H1 (cell line): ENCODE measurements at regions not wholly inside any gene's neighbourhood (a gene's known extent, or its start where the extent isn't known, plus 50 kb on each side); places are given as distances from the start of the nearest gene placed in this dataset.

Source experiments
- POLR2AphosphoS5 ChIP-seq: IDR thresholded peaks from 2 replicates; pipeline ENCODE4 v1.6.1; 2011; ENCODE audit warnings: low read depth, low read length
- RNF2 ChIP-seq: fragments of 200-900, 300-1000 bp; sonication (generic); IDR thresholded peaks from 2 replicates; pipeline ENCODE4 v1.7.1; 2016; ENCODE audit warnings: borderline replicate concordance, low read depth, mild to moderate bottlenecking, antibody characterized with exemption, low read length; ENCODE audit not compliant: poor library complexity, severe bottlenecking; ENCODE audit errors: missing control alignments
- YY1 ChIP-seq: IDR thresholded peaks from 2 replicates; pipeline ENCODE4 v1.6.1; 2011; ENCODE audit warnings: low read depth, mild to moderate bottlenecking, low read length
- ZNF274 ChIP-seq: IDR thresholded peaks from 2 replicates; pipeline ENCODE4 v1.7.0; 2012; ENCODE audit warnings: low read length, borderline replicate concordance; ENCODE audit errors: extremely low read depth
- TF ChIP-seq, protein P1 (sequence below), 3 experiments: IDR thresholded peaks; 1 replicate in 2 of 3; 2 replicates in 1 of 3; pipeline versions ENCODE4 v1.5.1 to v1.6.1; 2011; ENCODE audit warnings: low read length in 3 of 3, mild to moderate bottlenecking in 3 of 3, inconsistent platforms in 2 of 3, low read depth in 1 of 3, moderate library complexity in 1 of 3; ENCODE audit not compliant: insufficient read depth in 1 of 3; ENCODE audit errors: control extremely low read depth in 1 of 3
- TF ChIP-seq, protein P2 (sequence below): IDR thresholded peaks from 2 replicates; pipeline ENCODE4 v1.6.1; 2012; ENCODE audit warnings: inconsistent platforms

DNA sequence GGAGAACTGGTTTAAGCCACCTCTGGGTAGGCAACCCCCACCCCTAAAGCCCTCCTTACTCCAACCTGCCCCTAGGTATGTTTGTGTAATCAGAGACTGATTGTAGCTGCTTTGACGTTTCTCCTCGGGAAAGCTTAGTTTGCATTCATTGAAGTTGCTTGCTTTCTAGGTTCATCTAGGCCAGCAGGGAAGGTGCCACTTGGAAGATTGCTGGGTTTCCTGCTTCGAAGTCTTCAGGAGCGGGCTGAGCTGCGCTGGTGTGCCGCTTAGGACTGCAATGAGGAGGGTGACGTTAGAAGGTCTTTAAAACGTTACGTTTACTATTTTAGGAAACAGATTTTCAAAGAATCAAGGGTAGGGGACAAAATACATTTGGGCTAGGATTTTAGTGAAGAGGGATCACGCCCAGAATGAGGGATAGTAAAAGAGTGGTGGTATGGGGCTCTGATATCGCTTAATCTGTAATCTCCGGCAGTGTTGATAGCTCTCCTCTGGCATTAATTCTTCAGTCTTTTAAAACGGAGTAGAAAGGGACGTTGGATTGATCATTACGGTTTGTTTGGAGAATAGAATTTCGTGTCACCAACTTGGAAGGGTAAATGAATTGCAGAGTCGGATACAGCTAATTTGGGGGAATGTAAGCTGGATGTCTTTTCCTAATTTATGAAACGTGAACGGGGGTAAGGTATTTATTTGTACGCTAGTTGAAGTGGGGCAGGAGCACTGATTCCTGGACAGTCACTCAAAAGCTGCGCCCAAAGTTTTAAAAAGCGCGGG, 92.6 kb upstream of the PRDM1 start:
- TF ChIP-seq, protein P1, sequence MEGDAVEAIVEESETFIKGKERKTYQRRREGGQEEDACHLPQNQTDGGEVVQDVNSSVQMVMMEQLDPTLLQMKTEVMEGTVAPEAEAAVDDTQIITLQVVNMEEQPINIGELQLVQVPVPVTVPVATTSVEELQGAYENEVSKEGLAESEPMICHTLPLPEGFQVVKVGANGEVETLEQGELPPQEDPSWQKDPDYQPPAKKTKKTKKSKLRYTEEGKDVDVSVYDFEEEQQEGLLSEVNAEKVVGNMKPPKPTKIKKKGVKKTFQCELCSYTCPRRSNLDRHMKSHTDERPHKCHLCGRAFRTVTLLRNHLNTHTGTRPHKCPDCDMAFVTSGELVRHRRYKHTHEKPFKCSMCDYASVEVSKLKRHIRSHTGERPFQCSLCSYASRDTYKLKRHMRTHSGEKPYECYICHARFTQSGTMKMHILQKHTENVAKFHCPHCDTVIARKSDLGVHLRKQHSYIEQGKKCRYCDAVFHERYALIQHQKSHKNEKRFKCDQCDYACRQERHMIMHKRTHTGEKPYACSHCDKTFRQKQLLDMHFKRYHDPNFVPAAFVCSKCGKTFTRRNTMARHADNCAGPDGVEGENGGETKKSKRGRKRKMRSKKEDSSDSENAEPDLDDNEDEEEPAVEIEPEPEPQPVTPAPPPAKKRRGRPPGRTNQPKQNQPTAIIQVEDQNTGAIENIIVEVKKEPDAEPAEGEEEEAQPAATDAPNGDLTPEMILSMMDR (IDR thresholded peaks at IDR 0.05; ENCODE audit: control extremely low read depth in 1 of 3, insufficient read depth in 1 of 3, low read depth in 1 of 3, low read length in 3 of 3), result no peak
- TF ChIP-seq, protein P2, sequence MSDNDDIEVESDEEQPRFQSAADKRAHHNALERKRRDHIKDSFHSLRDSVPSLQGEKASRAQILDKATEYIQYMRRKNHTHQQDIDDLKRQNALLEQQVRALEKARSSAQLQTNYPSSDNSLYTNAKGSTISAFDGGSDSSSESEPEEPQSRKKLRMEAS, result 0 out of 2 replicates have a peak, but pooled peaks have one; percentile 43
- TF ChIP-seq POLR2AphosphoS5 (no peak), YY1 (no peak), ZNF274 (no peak), RNF2 (peak; percentile 25)
